Dedifferentiated amniotic fluid mesenchymal stem cell (primary cell): ENCODE measurements at regions not wholly inside any gene's neighbourhood (a gene's known extent, or its start where the extent isn't known, plus 50 kb on each side); places are given as distances from the start of the nearest gene placed in this dataset.
"Not testable (repeated sequence)": the region's sequence is repeated elsewhere in the genome, so short reads cannot be mapped to it uniquely, and the experiment has no call there.

ENCODE experiments used
- DNase-seq: peaks from one replicate; pipeline ENCODE4 v3.0.0-alpha.2; 2016; ENCODE audit errors: extremely low spot score

- not testable (repeated sequence) for DNase-seq
These were observed 179.7 kb downstream of the LAT start for GRCh38 chr16:29164442-29165089.

GRCh38 chr16:29160171-29160570 is 175.3 kb downstream of the LAT start:
- DNase-seq = not testable (repeated sequence)

- not testable (repeated sequence) for DNase-seq
These were observed 174.8 kb downstream of the LAT start for GRCh38 chr16:29159603-29160002.

DNA sequence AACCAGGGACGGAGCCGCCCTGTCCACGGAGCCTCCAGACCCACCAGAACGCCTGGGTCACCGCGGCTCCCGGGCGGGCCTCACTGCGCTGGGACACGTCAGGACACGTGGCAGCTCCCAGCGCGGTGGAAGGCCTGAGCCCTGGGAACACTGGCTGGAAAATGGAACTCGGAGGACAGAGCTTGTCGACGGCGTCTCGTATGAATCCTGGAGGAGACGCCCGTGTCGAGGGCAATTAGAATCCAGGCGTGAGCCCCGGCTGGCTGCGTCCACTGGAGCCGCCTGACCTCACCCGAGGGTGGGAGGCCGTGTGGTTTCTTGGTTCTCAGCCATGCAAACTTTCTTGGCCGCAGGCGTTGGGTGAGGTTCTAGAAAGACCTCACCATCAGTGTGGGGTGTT is 173.9 kb downstream of the LAT start:
- no peak for DNase-seq

- not testable (repeated sequence) for DNase-seq
These were observed 173.4 kb downstream of the LAT start for GRCh38 chr16:29158031-29158784.

- DNase-seq = peak; percentile 95
These were observed 172.4 kb downstream of the LAT start for GRCh38 chr16:29157051-29157923.

DNA sequence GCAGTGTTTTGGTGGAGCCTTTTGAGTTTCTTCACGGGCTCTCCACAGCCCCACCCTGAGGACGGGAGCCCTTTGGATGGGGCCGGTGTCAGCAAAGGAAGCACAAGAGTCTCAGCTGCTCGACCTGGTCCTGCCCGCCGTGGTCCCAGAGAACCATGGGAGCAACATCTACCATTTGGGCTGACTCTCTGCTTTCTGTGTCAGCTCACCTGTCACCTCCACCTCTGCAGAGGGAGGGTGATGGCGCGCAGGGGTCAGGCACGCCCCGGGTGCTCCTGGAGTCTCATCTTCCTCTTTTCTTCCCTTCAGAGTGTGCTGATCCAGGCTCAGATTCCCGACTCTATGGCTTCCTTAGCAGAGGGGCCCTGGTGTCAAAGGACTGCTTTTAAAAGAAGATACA is 171.7 kb downstream of the LAT start:
- DNase-seq = no peak

DNA sequence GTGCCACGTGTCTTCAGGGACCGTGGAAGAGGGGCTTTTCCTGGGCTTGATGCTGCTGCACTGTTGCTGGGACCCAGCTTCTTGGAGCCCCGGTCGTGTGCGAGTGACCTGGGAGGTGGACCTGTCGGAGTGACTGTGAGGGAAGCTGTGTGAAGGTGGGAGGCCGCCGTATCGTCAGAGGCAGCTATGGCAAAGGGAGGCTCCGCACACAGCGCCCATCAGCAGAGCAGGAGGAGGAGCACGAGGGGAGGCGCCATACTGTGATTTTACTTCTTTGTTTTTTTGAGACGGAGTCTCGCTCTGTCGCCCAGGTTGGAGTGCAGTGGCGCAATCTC is 171.0 kb downstream of the LAT start:
- not testable (repeated sequence) for DNase-seq

GRCh38 chr16:29155131-29155865 is 170.4 kb downstream of the LAT start:
- not testable (repeated sequence) for DNase-seq

GRCh38 chr16:29154676-29155121 is 169.8 kb downstream of the LAT start:
- DNase-seq = no peak

DNA sequence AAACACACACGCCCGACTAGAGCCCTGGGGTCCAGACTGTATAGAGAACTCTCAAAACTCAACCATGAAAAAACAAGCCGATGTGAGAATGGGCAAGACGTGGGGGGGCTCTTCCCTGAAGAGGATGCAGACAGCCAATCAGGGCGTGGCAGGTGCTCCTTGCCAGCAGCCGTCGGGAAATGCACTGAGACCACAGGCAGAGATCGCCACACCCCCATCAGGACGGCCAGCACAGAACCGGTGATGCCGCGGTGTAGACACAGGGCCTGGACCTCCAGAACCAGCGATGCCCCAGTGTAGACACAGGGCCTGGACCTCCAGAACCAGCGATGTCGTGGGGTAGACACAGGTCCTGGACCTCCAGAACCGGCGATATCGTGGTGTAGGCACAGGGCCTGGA is 169.2 kb downstream of the LAT start:
- DNase-seq = no peak

DNA sequence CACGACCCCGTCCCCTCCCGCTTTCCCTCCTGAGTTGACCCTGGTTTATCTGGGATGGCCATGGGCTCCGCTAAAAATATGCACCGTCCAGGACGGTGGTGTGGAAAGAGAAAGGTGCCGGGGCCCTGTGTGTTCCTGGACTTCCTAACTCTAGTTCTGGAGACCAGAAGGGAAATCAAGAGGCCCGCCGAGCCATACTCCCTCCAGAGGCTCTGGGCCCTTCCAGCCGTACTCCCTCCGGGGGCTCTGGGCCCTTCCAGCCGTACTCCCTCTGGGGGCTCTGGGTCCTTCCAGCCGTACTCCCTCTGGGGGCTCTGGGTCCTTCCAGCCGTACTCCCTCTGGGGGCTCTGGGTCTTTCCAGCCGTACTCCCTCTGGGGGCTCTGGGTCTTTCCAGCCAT is 168.5 kb downstream of the LAT start:
- DNase-seq = not testable (repeated sequence)

GRCh38 chr16:29152544-29153031 is 167.7 kb downstream of the LAT start:
- DNase-seq = not testable (repeated sequence)

- no peak for DNase-seq
These were observed 166.5 kb downstream of the LAT start for GRCh38 chr16:29151317-29151716.

DNA sequence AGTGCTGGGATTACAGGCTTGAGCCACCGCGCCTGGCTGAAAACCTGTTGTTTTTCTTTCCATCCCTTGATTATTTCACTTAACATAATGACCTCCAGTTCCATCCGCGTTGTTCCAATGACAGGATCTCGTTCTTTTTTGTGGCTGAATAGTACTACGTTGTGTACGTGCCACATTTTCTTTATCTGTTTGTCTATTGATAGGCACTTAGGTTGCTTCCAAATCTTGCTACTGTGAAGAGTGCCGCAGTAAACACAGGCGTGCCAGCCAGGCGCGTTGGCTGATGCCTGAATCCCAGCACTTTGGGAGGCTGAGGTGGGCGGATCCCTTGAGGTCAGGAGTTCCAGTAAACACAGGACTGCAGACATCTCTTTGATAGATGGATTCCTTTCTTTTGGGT is 165.1 kb downstream of the LAT start:
- DNase-seq = not testable (repeated sequence)

GRCh38 chr16:29148867-29149272 is 164.0 kb downstream of the LAT start:
- DNase-seq = no peak

DNA sequence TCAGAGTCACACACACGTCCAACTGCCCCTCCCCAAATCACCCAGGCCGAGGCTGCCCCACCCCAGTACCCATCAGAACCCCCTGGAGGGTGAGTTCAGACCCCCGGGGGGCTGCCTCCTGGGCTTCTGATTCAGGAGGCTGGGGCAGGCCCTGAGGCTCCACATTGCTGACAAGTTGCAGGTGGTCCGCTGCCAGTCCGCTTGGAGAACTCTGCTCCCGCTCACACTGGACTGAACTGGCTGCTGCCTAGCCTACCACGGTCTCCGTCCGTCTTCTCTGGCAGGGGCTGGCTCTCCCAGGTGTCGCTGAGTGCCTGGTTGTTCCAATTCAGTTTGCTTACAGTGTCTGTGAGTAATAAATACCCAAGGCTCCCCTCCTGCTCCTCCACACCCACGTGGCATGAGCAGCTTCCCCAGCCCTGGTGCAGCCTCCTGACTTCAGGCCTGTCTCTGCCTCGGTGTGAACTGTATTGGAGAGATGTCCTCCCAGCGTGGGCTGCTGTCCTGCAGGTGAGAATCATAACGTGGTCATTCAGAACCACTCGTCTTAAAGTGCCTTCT is 163.4 kb downstream of the LAT start:
- DNase-seq = no peak

DNA sequence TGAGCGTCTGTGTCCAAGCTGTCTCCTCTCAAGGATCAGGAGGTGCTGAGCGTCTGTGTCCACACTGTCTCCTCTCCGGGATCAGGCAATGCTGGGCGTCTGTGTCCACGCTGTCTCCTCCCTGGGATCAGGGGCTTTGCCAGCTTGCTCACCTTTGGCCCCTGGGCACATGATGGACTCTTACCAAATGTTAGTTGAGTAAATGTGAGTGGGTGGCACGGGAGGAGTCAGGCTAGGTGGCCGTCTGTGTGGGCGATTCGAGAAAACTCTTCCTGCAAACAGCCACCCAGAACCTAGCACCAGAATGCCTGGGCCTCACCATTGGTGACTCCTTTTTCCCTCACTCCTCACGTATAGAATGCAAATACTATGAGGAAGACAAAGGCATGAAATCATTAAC is 162.9 kb downstream of the LAT start:
- not testable (repeated sequence) for DNase-seq

GRCh38 chr16:29146808-29147643 is 162.2 kb downstream of the LAT start:
- DNase-seq = not testable (repeated sequence)

DNA sequence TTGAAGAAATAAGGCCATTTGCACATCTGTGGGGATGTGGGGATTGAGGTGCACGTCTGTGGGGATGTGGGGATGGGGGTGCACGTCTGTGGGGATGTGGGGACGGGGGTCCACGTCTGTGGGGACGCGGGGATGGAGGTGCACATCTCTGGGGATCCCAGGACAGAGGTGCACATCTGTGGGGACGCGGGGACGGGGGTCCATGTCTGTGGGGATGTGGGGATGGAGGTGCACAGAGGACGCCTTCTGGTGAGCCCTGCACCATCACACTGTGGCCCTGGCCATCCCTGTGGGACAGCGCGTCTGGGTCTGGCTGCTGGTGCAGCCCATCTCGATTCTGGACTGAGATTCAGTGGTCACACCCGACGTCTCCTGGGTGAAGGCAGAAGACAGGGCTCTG is 161.4 kb downstream of the LAT start:
- DNase-seq = no peak
